ENCODE measurements at regions not wholly inside any gene's neighbourhood (a gene's known extent, or its start where the extent isn't known, plus 50 kb on each side); places are given as distances from the start of the nearest gene placed in this dataset.

- Histone ChIP-seq H2AK5ac (ENCODE audit: low read length) (no peak overlapping the region), H3K79me1 (ENCODE audit: low read length) (no peaks in the 10 kb centered on the region), H3K4me3 (ENCODE audit: low read depth, low read length) (no peak overlapping the region), H3K9ac (ENCODE audit: low read length) (no peak overlapping the region), H3K4me2 (ENCODE audit: low read length) (no peak overlapping the region), H3K4me1 (ENCODE audit: control insufficient read depth in 1 of 2, insufficient read depth in 2 of 2, low read length in 2 of 2) (no peaks in the 10 kb centered on the region), H3K27me3 (ENCODE audit: insufficient read depth, low read length) (no peaks in the 10 kb centered on the region), H3K4ac (ENCODE audit: low read depth, low read length) (no peak overlapping the region), H4K91ac (ENCODE audit: low read depth, low read length) (no peak overlapping the region), H3K14ac (ENCODE audit: low read length) (no peak overlapping the region), H4K12ac (ENCODE audit: low read depth, low read length) (no peak overlapping the region), H3K27ac (ENCODE audit: low read depth, low read length) (no peak overlapping the region), H3K23ac (ENCODE audit: low read length) (no peak overlapping the region), H4K8ac (ENCODE audit: low read depth, low read length) (no peak overlapping the region), H3K18ac (ENCODE audit: low read length) (no peak overlapping the region), H2BK12ac (ENCODE audit: low read length) (no peak overlapping the region), H3K36me3 (ENCODE audit: control insufficient read depth in 1 of 2, insufficient read depth in 2 of 2, low read length in 2 of 2) (no peaks in the 10 kb centered on the region), H3K79me2 (ENCODE audit: control insufficient read depth, insufficient read depth, low read length, poor library complexity) (no peaks in the 10 kb centered on the region), H2BK5ac (ENCODE audit: low read depth, low read length, poor library complexity) (no peak overlapping the region), H3K9me3 (ENCODE audit: insufficient read depth, low read depth, low read length) (peaks cover 2% of the 10 kb centered on the region), H2AFZ (ENCODE audit: insufficient read depth, low read length, poor library complexity) (no peak overlapping the region), H2BK120ac (ENCODE audit: insufficient read depth, low read length, poor library complexity) (no peak overlapping the region)
- no peak for DNase-seq
- no CpG with 5 or more reads among the region's 12 CpGs for WGBS (ENCODE audit: extremely low coverage, insufficient coverage, insufficient read length)
Observed at GRCh38 chr16:22734368-22734767, 79.6 kb upstream of the HS3ST2 start.

DNA sequence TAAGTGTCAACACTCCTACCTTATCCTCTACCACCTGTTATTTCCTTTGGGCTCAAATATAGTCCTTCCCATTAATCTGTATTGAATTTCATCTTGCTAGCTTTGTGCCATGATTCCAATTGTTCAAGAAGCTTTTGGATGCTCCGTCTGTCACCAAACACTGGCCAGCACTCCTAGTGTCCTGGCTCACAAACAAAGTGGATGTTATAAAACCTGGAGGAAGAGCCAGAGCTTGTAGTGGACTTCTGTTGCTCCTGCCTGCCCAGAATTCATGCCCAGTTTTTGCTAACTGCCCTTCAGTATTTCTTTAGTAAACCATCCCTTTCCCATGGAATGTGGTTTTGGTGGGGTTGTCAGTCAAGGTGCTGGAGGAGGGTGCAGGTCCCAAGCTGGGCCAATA, 77.2 kb upstream of the HS3ST2 start:
- Histone ChIP-seq H2AK5ac (ENCODE audit: low read length) (no peak overlapping the region), H3K14ac (ENCODE audit: low read length) (no peak overlapping the region), H4K91ac (ENCODE audit: low read depth, low read length) (no peak overlapping the region), H3K36me3 (ENCODE audit: control insufficient read depth in 1 of 2, insufficient read depth in 2 of 2, low read length in 2 of 2) (no peaks in the 10 kb centered on the region), H3K4me3 (ENCODE audit: low read depth, low read length) (no peak overlapping the region), H4K8ac (ENCODE audit: low read depth, low read length) (no peak overlapping the region), H3K9ac (ENCODE audit: low read length) (no peak overlapping the region), H2BK5ac (ENCODE audit: low read depth, low read length, poor library complexity) (no peak overlapping the region), H4K12ac (ENCODE audit: low read depth, low read length) (no peak overlapping the region), H2BK120ac (ENCODE audit: insufficient read depth, low read length, poor library complexity) (no peak overlapping the region), H3K4me1 (ENCODE audit: control insufficient read depth in 1 of 2, insufficient read depth in 2 of 2, low read length in 2 of 2) (no peaks in the 10 kb centered on the region), H3K79me1 (ENCODE audit: low read length) (no peaks in the 10 kb centered on the region), H3K27me3 (ENCODE audit: insufficient read depth, low read length) (no peaks in the 10 kb centered on the region), H2AFZ (ENCODE audit: insufficient read depth, low read length, poor library complexity) (no peak overlapping the region), H3K79me2 (ENCODE audit: control insufficient read depth, insufficient read depth, low read length, poor library complexity) (no peaks in the 10 kb centered on the region), H3K23ac (ENCODE audit: low read length) (no peak overlapping the region), H3K4ac (ENCODE audit: low read depth, low read length) (no peak overlapping the region), H3K18ac (ENCODE audit: low read length) (no peak overlapping the region), H2BK12ac (ENCODE audit: low read length) (no peak overlapping the region), H3K4me2 (ENCODE audit: low read length) (no peak overlapping the region), H3K9me3 (ENCODE audit: insufficient read depth, low read depth, low read length) (no peaks in the 10 kb centered on the region), H3K27ac (ENCODE audit: low read depth, low read length) (no peak overlapping the region)
- no peak for DNase-seq
- WGBS (ENCODE audit: extremely low coverage, insufficient coverage, insufficient read length): no CpG with 5 or more reads among the region's 1 CpG

- no peak overlapping the region for H2BK5ac ChIP-seq (ENCODE audit: low read depth, low read length, poor library complexity)
- no peak overlapping the region for H3K14ac ChIP-seq (ENCODE audit: low read length)
- H4K12ac ChIP-seq (ENCODE audit: low read depth, low read length): no peak overlapping the region
- no peaks in the 10 kb centered on the region for H3K79me2 ChIP-seq (ENCODE audit: control insufficient read depth, insufficient read depth, low read length, poor library complexity)
- H3K18ac ChIP-seq (ENCODE audit: low read length): no peak overlapping the region
- WGBS (ENCODE audit: extremely low coverage, insufficient coverage, insufficient read length): no CpG with 5 or more reads among the region's 3 CpGs
- no peak overlapping the region for H2BK12ac ChIP-seq (ENCODE audit: low read length)
- no peak overlapping the region for H3K27ac ChIP-seq (ENCODE audit: low read depth, low read length)
- no peak for DNase-seq
- H2AFZ ChIP-seq (ENCODE audit: insufficient read depth, low read length, poor library complexity): no peak overlapping the region
- H3K4ac ChIP-seq (ENCODE audit: low read depth, low read length): no peak overlapping the region
- H3K4me3 ChIP-seq (ENCODE audit: low read depth, low read length): no peak overlapping the region
- no peak overlapping the region for H3K9ac ChIP-seq (ENCODE audit: low read length)
- H3K79me1 ChIP-seq (ENCODE audit: low read length): no peaks in the 10 kb centered on the region
- H3K9me3 ChIP-seq (ENCODE audit: insufficient read depth, low read depth, low read length): no peaks in the 10 kb centered on the region
- H2AK5ac ChIP-seq (ENCODE audit: low read length): no peak overlapping the region
- H4K91ac ChIP-seq (ENCODE audit: low read depth, low read length): no peak overlapping the region
- H3K4me2 ChIP-seq (ENCODE audit: low read length): no peak overlapping the region
- H3K36me3 ChIP-seq (ENCODE audit: control insufficient read depth in 1 of 2, insufficient read depth in 2 of 2, low read length in 2 of 2): no peaks in the 10 kb centered on the region
- no peaks in the 10 kb centered on the region for H3K27me3 ChIP-seq (ENCODE audit: insufficient read depth, low read length)
- H2BK120ac ChIP-seq (ENCODE audit: insufficient read depth, low read length, poor library complexity): no peak overlapping the region
- H3K4me1 ChIP-seq (ENCODE audit: control insufficient read depth in 1 of 2, insufficient read depth in 2 of 2, low read length in 2 of 2): no peaks in the 10 kb centered on the region
- no peak overlapping the region for H3K23ac ChIP-seq (ENCODE audit: low read length)
- no peak overlapping the region for H4K8ac ChIP-seq (ENCODE audit: low read depth, low read length)
Observed at GRCh38 chr16:22739077-22739476, 74.9 kb upstream of the HS3ST2 start.

DNA sequence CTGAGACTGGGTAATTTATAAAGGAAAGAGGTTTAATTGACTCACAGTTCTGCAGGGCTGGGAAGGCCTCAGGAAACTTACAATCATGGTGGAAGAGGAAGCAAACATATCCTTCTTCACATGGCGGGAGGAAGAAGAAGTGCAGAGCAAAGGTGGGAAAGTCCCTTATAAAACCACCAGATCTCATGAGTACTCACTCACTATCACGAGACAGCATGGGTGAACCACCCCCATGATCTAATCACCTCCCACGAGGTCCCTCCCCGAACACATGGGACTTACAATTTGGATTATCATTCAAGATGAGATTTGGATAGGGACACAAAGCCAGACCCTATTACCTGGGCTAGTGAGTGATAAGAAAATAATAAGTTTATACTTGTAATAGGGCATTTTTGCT, 70.6 kb upstream of the HS3ST2 start:
- no peaks in the 10 kb centered on the region for H3K79me2 ChIP-seq (ENCODE audit: control insufficient read depth, insufficient read depth, low read length, poor library complexity)
- H2AK5ac ChIP-seq (ENCODE audit: low read length): no peak overlapping the region
- no CpG with 5 or more reads among the region's 4 CpGs for WGBS (ENCODE audit: extremely low coverage, insufficient coverage, insufficient read length)
- no peak overlapping the region for H3K4me2 ChIP-seq (ENCODE audit: low read length)
- no peak overlapping the region for H4K91ac ChIP-seq (ENCODE audit: low read depth, low read length)
- no peaks in the 10 kb centered on the region for H3K4me1 ChIP-seq (ENCODE audit: control insufficient read depth in 1 of 2, insufficient read depth in 2 of 2, low read length in 2 of 2)
- no peak overlapping the region for H2AFZ ChIP-seq (ENCODE audit: insufficient read depth, low read length, poor library complexity)
- DNase-seq: no peak
- no peak overlapping the region for H2BK5ac ChIP-seq (ENCODE audit: low read depth, low read length, poor library complexity)
- H2BK12ac ChIP-seq (ENCODE audit: low read length): no peak overlapping the region
- H3K4me3 ChIP-seq (ENCODE audit: low read depth, low read length): no peak overlapping the region
- no peaks in the 10 kb centered on the region for H3K9me3 ChIP-seq (ENCODE audit: insufficient read depth, low read depth, low read length)
- H4K8ac ChIP-seq (ENCODE audit: low read depth, low read length): no peak overlapping the region
- H3K79me1 ChIP-seq (ENCODE audit: low read length): no peaks in the 10 kb centered on the region
- H3K27me3 ChIP-seq (ENCODE audit: insufficient read depth, low read length): no peaks in the 10 kb centered on the region
- no peak overlapping the region for H2BK120ac ChIP-seq (ENCODE audit: insufficient read depth, low read length, poor library complexity)
- no peak overlapping the region for H3K4ac ChIP-seq (ENCODE audit: low read depth, low read length)
- no peak overlapping the region for H3K27ac ChIP-seq (ENCODE audit: low read depth, low read length)
- no peak overlapping the region for H3K9ac ChIP-seq (ENCODE audit: low read length)
- no peak overlapping the region for H3K18ac ChIP-seq (ENCODE audit: low read length)
- no peak overlapping the region for H3K23ac ChIP-seq (ENCODE audit: low read length)
- H4K12ac ChIP-seq (ENCODE audit: low read depth, low read length): no peak overlapping the region
- H3K14ac ChIP-seq (ENCODE audit: low read length): no peak overlapping the region
- no peaks in the 10 kb centered on the region for H3K36me3 ChIP-seq (ENCODE audit: control insufficient read depth in 1 of 2, insufficient read depth in 2 of 2, low read length in 2 of 2)
